Osteocyte (in vitro differentiated cells): ENCODE measurements at regions not wholly inside any gene's neighbourhood (a gene's known extent, or its start where the extent isn't known, plus 50 kb on each side); places are given as distances from the start of the nearest gene placed in this dataset.
"Not testable (repeated sequence)": the region's sequence is repeated elsewhere in the genome, so short reads cannot be mapped to it uniquely, and the experiment has no call there.

Experiments used
- DNase-seq: peaks from one replicate; pipeline ENCODE4 v3.0.0; 2021; ENCODE audit warnings: mixed read lengths; ENCODE audit not compliant: unreplicated experiment; ENCODE audit errors: extremely low spot score
- H3K27ac Mint-ChIP-seq: one replicate; pipeline ENCODE4 v1.8.0; 2021; ENCODE audit warnings: mild to moderate bottlenecking, mixed read lengths; ENCODE audit not compliant: unreplicated experiment
- H3K27me3 Mint-ChIP-seq: one replicate; pipeline ENCODE4 v1.8.0; 2021; ENCODE audit warnings: mixed read lengths; ENCODE audit not compliant: unreplicated experiment
- H3K36me3 Mint-ChIP-seq: one replicate; pipeline ENCODE4 v1.8.0; 2021; ENCODE audit warnings: mixed read lengths; ENCODE audit not compliant: unreplicated experiment
- H3K4me1 Mint-ChIP-seq: one replicate; pipeline ENCODE4 v1.8.0; 2021; ENCODE audit warnings: mixed read lengths; ENCODE audit not compliant: unreplicated experiment
- H3K4me3 Mint-ChIP-seq: one replicate; pipeline ENCODE4 v1.8.0; 2021; ENCODE audit warnings: mild to moderate bottlenecking, moderate library complexity, mixed read lengths; ENCODE audit not compliant: unreplicated experiment
- H3K9me3 Mint-ChIP-seq: one replicate; pipeline ENCODE4 v1.8.0; 2021; ENCODE audit warnings: mixed read lengths; ENCODE audit not compliant: unreplicated experiment
- CTCF ChIP-seq: fragments of 200-600 bp; sonication (generic); IDR thresholded peaks from 2 replicates; pipeline ENCODE4 v1.5.0; 2021; ENCODE audit warnings: antibody characterized with exemption, mild to moderate bottlenecking, moderate library complexity

GRCh38 chr5:42109006-42109572 lies 184.0 kb downstream of the FBXO4 start:
- Mint-ChIP-seq H3K4me1 (no peaks in the 10 kb centered on the region), H3K9me3 (peaks cover 30% of the 10 kb centered on the region), H3K4me3 (no peak overlapping the region), H3K27me3 (no peaks in the 10 kb centered on the region), H3K36me3 (no peaks in the 10 kb centered on the region), H3K27ac (no peak overlapping the region)
- no peak for DNase-seq
- TF ChIP-seq CTCF: no peak

- not testable (repeated sequence) for H3K36me3 Mint-ChIP-seq, H3K27ac Mint-ChIP-seq, H3K4me1 Mint-ChIP-seq, DNase-seq, H3K4me3 Mint-ChIP-seq, H3K27me3 Mint-ChIP-seq
- peaks cover 13% of the 10 kb centered on the region for H3K9me3 Mint-ChIP-seq
Observed at GRCh38 chr5:42115721-42116120, 190.6 kb downstream of the FBXO4 start.

GRCh38 chr5:42120070-42120469 lies 195.0 kb downstream of the FBXO4 start:
- Mint-ChIP-seq H3K4me3 (no peak overlapping the region), H3K4me1 (no peaks in the 10 kb centered on the region), H3K27ac (no peak overlapping the region), H3K9me3 (peaks cover 12% of the 10 kb centered on the region), H3K36me3 (no peaks in the 10 kb centered on the region), H3K27me3 (no peaks in the 10 kb centered on the region)
- no peak for DNase-seq
- no peak for TF ChIP-seq CTCF

- Mint-ChIP-seq H3K27ac (no peak overlapping the region), H3K9me3 (peaks cover 7% of the 10 kb centered on the region), H3K4me3 (no peak overlapping the region), H3K4me1 (no peaks in the 10 kb centered on the region), H3K36me3 (no peaks in the 10 kb centered on the region), H3K27me3 (no peaks in the 10 kb centered on the region)
- no peak for TF ChIP-seq CTCF
- no peak for DNase-seq
Observed at GRCh38 chr5:42121401-42121800, 196.3 kb downstream of the FBXO4 start.

GRCh38 chr5:42131081-42131480 lies 206.0 kb downstream of the FBXO4 start:
- H3K27me3 Mint-ChIP-seq: no peaks in the 10 kb centered on the region

More at GRCh38 chr5:42131081-42131480, 206.0 kb downstream of the FBXO4 start:
- Mint-ChIP-seq H3K36me3 (no peaks in the 10 kb centered on the region), H3K4me3 (no peak overlapping the region), H3K4me1 (no peaks in the 10 kb centered on the region), H3K9me3 (peaks cover 7% of the 10 kb centered on the region), H3K27ac (no peak overlapping the region)
- no peak for DNase-seq
- TF ChIP-seq CTCF: no peak
